ENCODE measurements at regions not wholly inside any gene's neighbourhood (a gene's known extent, or its start where the extent isn't known, plus 50 kb on each side); places are given as distances from the start of the nearest gene placed in this dataset.

- no peak for TF ChIP-seq CTCF (IDR thresholded peaks at IDR 0.05)
- Histone ChIP-seq H3K4me3 (no peak overlapping the region), H3K4me1 (no peaks in the 10 kb centered on the region), H3K36me3 (no peaks in the 10 kb centered on the region), H3K27me3 (no peaks in the 10 kb centered on the region), H3K27ac (no peak overlapping the region), H3K9me3 (no peaks in the 10 kb centered on the region)
- ATAC-seq (no peak), DNase-seq (no peak), FAIRE-seq (no peak)
- intact Hi-C loops (cut with DNase I) = no loop called here
- WGBS, 2 donors = 29 to 43% methylated on average over 2 of the region's 2 CpGs
Observed at GRCh38 chr1:104476126-104476525, 726.4 kb downstream of the AMY1C start.

- H3K27ac ChIP-seq = no peak overlapping the region
- FAIRE-seq (no peak), ATAC-seq (no peak), DNase-seq (no peak)
- H3K36me3 ChIP-seq = no peaks in the 10 kb centered on the region
- H3K9me3 ChIP-seq = no peaks in the 10 kb centered on the region
- WGBS, 2 donors = 5 to 7% methylated on average over 4 of the region's 4 CpGs
- H3K4me1 ChIP-seq = no peaks in the 10 kb centered on the region
- H3K27me3 ChIP-seq = no peaks in the 10 kb centered on the region
- intact Hi-C loops (cut with DNase I) = no loop called here
- TF ChIP-seq CTCF (IDR thresholded peaks at IDR 0.05) = no peak
- H3K4me3 ChIP-seq = no peak overlapping the region
Observed at GRCh38 chr1:104488296-104489015, 738.8 kb downstream of the AMY1C start.

- Histone ChIP-seq H3K27ac (no peak overlapping the region), H3K27me3 (no peaks in the 10 kb centered on the region), H3K4me1 (no peaks in the 10 kb centered on the region), H3K9me3 (no peaks in the 10 kb centered on the region), H3K4me3 (no peak overlapping the region), H3K36me3 (no peaks in the 10 kb centered on the region)
- DNase-seq = no peak
- intact Hi-C loops (cut with DNase I) = no loop called here
- ATAC-seq = no peak
- WGBS, 2 donors = 31 to 43% methylated on average over 2 of the region's 2 CpGs
- no peak for TF ChIP-seq CTCF (IDR thresholded peaks at IDR 0.05)
- FAIRE-seq = no peak
Observed at GRCh38 chr1:104526158-104526795, 776.6 kb downstream of the AMY1C start.

DNA sequence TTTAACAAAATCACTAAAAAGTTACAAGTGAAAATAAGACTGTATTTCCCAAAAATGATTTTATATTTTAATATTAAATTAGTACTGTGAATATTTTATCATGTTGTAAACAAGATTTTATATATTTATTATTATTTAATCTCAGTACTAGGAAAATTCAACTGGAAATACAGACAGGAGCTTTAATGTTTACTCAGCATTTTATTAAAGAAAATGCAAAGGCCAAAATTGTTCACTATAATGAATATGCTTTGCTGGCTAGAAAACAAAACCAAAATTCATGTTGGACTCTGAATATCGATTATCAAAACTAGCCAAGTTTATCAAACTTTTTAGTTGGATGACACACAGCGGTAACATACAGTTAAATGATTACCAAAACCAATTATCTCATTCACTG is 782.3 kb downstream of the AMY1C start:
- FAIRE-seq (no peak), ATAC-seq (no peak), DNase-seq (no peak)
- Histone ChIP-seq H3K27me3 (peaks cover 0 to 3% (median 0%) of the 10 kb centered on the region in 4 donors), H3K4me1 (no peaks in the 10 kb centered on the region), H3K4me3 (no peak overlapping the region), H3K36me3 (no peaks in the 10 kb centered on the region), H3K9me3 (no peaks in the 10 kb centered on the region), H3K27ac (no peak overlapping the region)
- intact Hi-C loops (cut with DNase I) = no loop called here
- WGBS, 2 donors = 63 to 75% methylated on average over 2 of the region's 2 CpGs
- no peak for TF ChIP-seq CTCF (IDR thresholded peaks at IDR 0.05)

DNA sequence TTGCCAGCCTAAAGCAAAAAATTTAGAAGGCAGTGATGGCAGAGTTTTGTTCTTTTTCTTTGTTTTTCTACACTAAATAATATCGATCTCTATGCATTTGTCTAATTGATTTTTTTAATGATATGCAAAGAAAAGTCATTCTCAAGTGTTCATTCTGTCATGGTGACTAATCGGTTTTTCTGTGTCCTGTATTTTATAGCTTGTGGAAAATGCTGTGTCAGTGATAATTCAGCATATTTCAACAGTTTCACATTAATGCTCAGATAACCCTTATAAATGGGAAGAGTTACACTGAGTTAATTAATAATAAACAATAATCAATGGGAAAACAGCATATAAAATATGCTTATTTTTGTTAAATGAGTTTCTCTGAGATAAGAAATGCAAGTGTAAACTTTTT is 824.9 kb downstream of the AMY1C start:
- intact Hi-C loops (cut with DNase I) = no loop called here
- WGBS, 2 donors = 48 to 51% methylated on average over 2 of the region's 2 CpGs
- no peak overlapping the region for H3K27ac ChIP-seq
- FAIRE-seq (no peak), DNase-seq (no peak), ATAC-seq (no peak)
- no peaks in the 10 kb centered on the region for H3K36me3 ChIP-seq
- H3K9me3 ChIP-seq = no peaks in the 10 kb centered on the region
- no peaks in the 10 kb centered on the region for H3K4me1 ChIP-seq
- H3K27me3 ChIP-seq = no peaks in the 10 kb centered on the region
- no peak overlapping the region for H3K4me3 ChIP-seq
- no peak for TF ChIP-seq CTCF (IDR thresholded peaks at IDR 0.05)

Measured in pancreas (tissue), 10 donors.